GM12878 (cell line): ENCODE measurements at regions not wholly inside any gene's neighbourhood (a gene's known extent, or its start where the extent isn't known, plus 50 kb on each side); places are given as distances from the start of the nearest gene placed in this dataset.

ENCODE experiments used
- MXI1 ChIP-seq: fragments of 150-350 bp; IDR thresholded peaks from 2 replicates; pipeline ENCODE4 v1.6.1; 2011; ENCODE audit warnings: low read depth, mild to moderate bottlenecking, inconsistent platforms, low read length, improper control_type of control experiment
- NR2C2 ChIP-seq: IDR thresholded peaks from 2 replicates; pipeline ENCODE4 v1.6.1; 2011; ENCODE audit warnings: borderline replicate concordance, low read depth; ENCODE audit not compliant: control insufficient read depth, insufficient read length
- SUPT20H ChIP-seq: IDR thresholded peaks from 2 replicates; pipeline ENCODE4 v1.6.1; 2011; ENCODE audit warnings: low read depth, mild to moderate bottlenecking, low read length, moderate library complexity, borderline replicate concordance; ENCODE audit not compliant: control insufficient read depth
- TF ChIP-seq, protein P1 (sequence below), 3 experiments: IDR thresholded peaks in 2 of 3; conservative IDR thresholded peaks in 1 of 3; 2 replicates each; pipeline ENCODE4 v1.5.1; 2011; ENCODE audit warnings: low read depth in 3 of 3, low read length in 3 of 3, mild to moderate bottlenecking in 3 of 3, control low read depth in 2 of 3, moderate library complexity in 2 of 3, inconsistent platforms in 1 of 3, mixed read lengths in 1 of 3; ENCODE audit not compliant: control insufficient read depth in 2 of 3, insufficient read depth in 1 of 3; ENCODE audit errors: extremely low read depth in 1 of 3

DNA sequence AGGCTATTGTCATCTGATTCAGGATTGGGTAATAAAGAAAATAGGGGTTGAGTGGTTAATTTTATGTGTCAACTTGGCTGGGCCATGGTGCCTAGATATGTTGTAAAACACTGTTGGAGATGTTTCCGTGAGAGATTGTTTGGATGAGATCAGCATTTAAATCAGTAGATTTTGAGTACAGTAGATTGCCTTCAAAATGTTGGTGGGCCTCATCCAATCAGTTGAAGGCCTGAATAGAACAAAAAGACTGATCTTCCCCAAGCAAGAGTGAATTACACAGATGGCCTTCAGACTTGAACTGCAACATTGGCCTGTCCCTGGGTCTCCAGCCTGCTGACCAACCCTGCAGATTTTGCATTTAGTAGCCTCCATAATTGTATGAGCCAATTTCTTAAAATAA, 401.3 kb upstream of the KIF2A start:
- TF ChIP-seq NR2C2 (no peak), SUPT20H (no peak), MXI1 (no peak)
- TF ChIP-seq, protein P1, sequence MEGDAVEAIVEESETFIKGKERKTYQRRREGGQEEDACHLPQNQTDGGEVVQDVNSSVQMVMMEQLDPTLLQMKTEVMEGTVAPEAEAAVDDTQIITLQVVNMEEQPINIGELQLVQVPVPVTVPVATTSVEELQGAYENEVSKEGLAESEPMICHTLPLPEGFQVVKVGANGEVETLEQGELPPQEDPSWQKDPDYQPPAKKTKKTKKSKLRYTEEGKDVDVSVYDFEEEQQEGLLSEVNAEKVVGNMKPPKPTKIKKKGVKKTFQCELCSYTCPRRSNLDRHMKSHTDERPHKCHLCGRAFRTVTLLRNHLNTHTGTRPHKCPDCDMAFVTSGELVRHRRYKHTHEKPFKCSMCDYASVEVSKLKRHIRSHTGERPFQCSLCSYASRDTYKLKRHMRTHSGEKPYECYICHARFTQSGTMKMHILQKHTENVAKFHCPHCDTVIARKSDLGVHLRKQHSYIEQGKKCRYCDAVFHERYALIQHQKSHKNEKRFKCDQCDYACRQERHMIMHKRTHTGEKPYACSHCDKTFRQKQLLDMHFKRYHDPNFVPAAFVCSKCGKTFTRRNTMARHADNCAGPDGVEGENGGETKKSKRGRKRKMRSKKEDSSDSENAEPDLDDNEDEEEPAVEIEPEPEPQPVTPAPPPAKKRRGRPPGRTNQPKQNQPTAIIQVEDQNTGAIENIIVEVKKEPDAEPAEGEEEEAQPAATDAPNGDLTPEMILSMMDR (IDR thresholded peaks at IDR 0.05 in 2 of 3, conservative IDR thresholded peaks at IDR 0.05 in 1 of 3; ENCODE audit: control insufficient read depth in 2 of 3, extremely low read depth in 1 of 3, insufficient read depth in 1 of 3, low read depth in 3 of 3, low read length in 3 of 3): no peak
